Hepatocyte (in vitro differentiated cells): ENCODE measurements at regions not wholly inside any gene's neighbourhood (a gene's known extent, or its start where the extent isn't known, plus 50 kb on each side); places are given as distances from the start of the nearest gene placed in this dataset.

Experiments
- DNase-seq: peaks from one replicate; pipeline ENCODE4 v3.0.0-alpha.2; 2016; ENCODE audit warnings: low spot score
- H2AFZ ChIP-seq: fragments of 200-600 bp; sonication (generic); 2 replicates; pipeline ENCODE4 v1.6.0; 2016; ENCODE audit warnings: antibody characterized with exemption, mild to moderate bottlenecking
- H3K27ac ChIP-seq: fragments of 200-600 bp; sonication (generic); 2 replicates; pipeline ENCODE4 v1.5.1; 2016; ENCODE audit warnings: mild to moderate bottlenecking
- H3K27me3 ChIP-seq: fragments of 200-600 bp; sonication (generic); 2 replicates; pipeline ENCODE4 v1.6.1; 2016
- H3K36me3 ChIP-seq: fragments of 200-600 bp; sonication (generic); replicated peaks from 2 replicates; pipeline ENCODE4 v1.5.1; 2016; ENCODE audit warnings: low read depth; ENCODE audit not compliant: insufficient read depth
- H3K4me1 ChIP-seq: fragments of 200-600 bp; sonication (generic); 2 replicates; pipeline ENCODE4 v1.5.1; 2016; ENCODE audit warnings: mild to moderate bottlenecking, moderate library complexity; ENCODE audit not compliant: insufficient read depth
- H3K4me2 ChIP-seq: fragments of 200-600 bp; sonication (generic); 2 replicates; pipeline ENCODE4 v1.6.0; 2016
- H3K4me3 ChIP-seq: fragments of 200-600 bp; sonication (generic); 2 replicates; pipeline ENCODE4 v1.5.1; 2016; ENCODE audit warnings: mild to moderate bottlenecking
- H3K79me2 ChIP-seq: fragments of 200-600 bp; sonication (generic); 2 replicates; pipeline ENCODE4 v1.6.0; 2017; ENCODE audit warnings: mild to moderate bottlenecking
- H3K9me2 ChIP-seq: fragments of 200-600 bp; sonication (generic); replicated peaks from 2 replicates; pipeline ENCODE4 v1.6.0; 2017; ENCODE audit warnings: mild to moderate bottlenecking; ENCODE audit not compliant: insufficient read depth
- H3K9me3 ChIP-seq: fragments of 200-600 bp; sonication (generic); 2 replicates; pipeline ENCODE4 v1.5.1; 2016; ENCODE audit warnings: low read depth, mild to moderate bottlenecking
- H4K20me1 ChIP-seq: fragments of 200-600 bp; sonication (generic); 2 replicates; pipeline ENCODE4 v1.6.0; 2016; ENCODE audit warnings: mild to moderate bottlenecking; ENCODE audit not compliant: insufficient read depth, poor library complexity, severe bottlenecking
- EZH2 ChIP-seq: fragments of 200-600 bp; sonication (generic); IDR thresholded peaks from 2 replicates; pipeline ENCODE4 v1.6.1; 2016; ENCODE audit warnings: antibody characterized with exemption, mild to moderate bottlenecking, borderline replicate concordance
- EZH2phosphoT487 ChIP-seq: fragments of 200-600 bp; sonication (generic); IDR thresholded peaks from one replicate; pipeline ENCODE4 v1.6.1; 2018; ENCODE audit warnings: antibody characterized with exemption, mild to moderate bottlenecking, low read depth, moderate library complexity; ENCODE audit not compliant: unreplicated experiment, severe bottlenecking
- WGBS: methylation state at CpG from one replicate; pipeline ENCODE4 v1.1.6; 2016; ENCODE audit warnings: low lambda C conversion rate; ENCODE audit errors: missing lambda C conversion rate; 5-methylcytosine and 5-hydroxymethylcytosine counted together
- TF ChIP-seq, protein P1 (sequence below): fragments of 200-600 bp; sonication (generic); IDR thresholded peaks from 2 replicates; pipeline ENCODE4 v1.5.1; 2016; ENCODE audit warnings: antibody characterized with exemption, mild to moderate bottlenecking; ENCODE audit not compliant: poor library complexity

DNA sequence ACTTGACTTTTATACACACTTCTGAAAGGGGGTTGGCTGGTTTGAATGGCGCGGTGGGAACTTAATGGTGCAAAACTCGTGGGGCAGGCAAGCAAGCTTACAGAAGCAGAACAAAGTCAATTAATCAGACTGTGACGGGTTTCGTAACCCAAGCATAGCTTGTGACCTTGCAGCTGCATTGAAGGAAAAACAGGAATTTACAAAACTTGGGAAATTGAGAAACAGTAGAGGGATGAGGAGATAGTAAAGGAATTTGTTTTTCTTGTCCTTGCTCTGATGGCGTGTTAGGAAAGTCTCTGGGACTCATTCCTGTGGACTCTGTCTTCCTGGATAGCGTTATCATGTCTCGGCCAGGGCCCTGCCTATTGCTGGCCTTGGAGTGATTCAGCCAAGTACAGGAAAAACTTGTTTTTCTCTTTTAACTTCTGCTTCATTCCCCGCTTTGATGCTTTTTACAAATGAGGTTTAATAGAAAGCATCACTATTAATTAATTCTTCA is 220.0 kb upstream of the KCND2 start:
- no peaks in the 10 kb centered on the region for H3K9me2 ChIP-seq
- no peaks in the 10 kb centered on the region for H3K4me1 ChIP-seq
- H3K27ac ChIP-seq: peak overlapping the region; percentile 78
- H2AFZ ChIP-seq: no peak overlapping the region
- H3K27me3 ChIP-seq: no peaks in the 10 kb centered on the region
- no peaks in the 10 kb centered on the region for H4K20me1 ChIP-seq
- TF ChIP-seq, protein P1, sequence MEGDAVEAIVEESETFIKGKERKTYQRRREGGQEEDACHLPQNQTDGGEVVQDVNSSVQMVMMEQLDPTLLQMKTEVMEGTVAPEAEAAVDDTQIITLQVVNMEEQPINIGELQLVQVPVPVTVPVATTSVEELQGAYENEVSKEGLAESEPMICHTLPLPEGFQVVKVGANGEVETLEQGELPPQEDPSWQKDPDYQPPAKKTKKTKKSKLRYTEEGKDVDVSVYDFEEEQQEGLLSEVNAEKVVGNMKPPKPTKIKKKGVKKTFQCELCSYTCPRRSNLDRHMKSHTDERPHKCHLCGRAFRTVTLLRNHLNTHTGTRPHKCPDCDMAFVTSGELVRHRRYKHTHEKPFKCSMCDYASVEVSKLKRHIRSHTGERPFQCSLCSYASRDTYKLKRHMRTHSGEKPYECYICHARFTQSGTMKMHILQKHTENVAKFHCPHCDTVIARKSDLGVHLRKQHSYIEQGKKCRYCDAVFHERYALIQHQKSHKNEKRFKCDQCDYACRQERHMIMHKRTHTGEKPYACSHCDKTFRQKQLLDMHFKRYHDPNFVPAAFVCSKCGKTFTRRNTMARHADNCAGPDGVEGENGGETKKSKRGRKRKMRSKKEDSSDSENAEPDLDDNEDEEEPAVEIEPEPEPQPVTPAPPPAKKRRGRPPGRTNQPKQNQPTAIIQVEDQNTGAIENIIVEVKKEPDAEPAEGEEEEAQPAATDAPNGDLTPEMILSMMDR: no peak
- TF ChIP-seq EZH2 (no peak), EZH2phosphoT487 (no peak)
- H3K4me2 ChIP-seq: no peak overlapping the region
- H3K79me2 ChIP-seq: no peaks in the 10 kb centered on the region
- H3K9me3 ChIP-seq: no peaks in the 10 kb centered on the region
- no peaks in the 10 kb centered on the region for H3K36me3 ChIP-seq
- peak; percentile 58 for DNase-seq
- H3K4me3 ChIP-seq: no peak overlapping the region
- 66% methylated on average over 9 of the region's 9 CpGs for WGBS

DNA sequence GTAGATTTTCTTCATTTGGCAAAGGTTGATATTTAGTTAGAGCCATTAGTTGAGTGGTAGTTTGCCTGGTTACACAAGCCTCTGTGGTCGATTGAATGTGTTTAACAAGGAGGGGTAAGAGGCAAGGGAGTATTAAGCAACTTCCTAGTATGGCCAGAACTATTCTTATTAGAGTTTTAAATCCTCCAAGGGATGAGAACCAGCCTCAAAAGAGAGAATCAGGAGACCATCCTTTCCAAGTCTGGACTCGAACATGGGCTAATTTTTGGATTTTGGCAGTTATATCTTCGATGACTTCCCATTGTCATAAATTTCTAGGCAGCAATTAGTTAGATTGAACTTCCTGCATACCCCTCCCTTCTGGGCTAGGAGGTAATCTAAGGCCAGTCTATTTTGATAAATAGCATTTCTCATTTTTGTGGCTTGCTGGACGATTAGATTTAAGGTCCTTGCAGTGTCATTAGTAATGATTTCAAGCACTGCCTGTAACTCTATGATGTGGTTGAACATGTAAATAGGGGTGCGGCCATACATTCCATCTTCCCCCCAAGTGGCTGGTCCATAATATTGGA is 219.5 kb upstream of the KCND2 start:
- 81% methylated on average over 5 of the region's 5 CpGs for WGBS
- Histone ChIP-seq H4K20me1 (no peaks in the 10 kb centered on the region), H3K27me3 (no peaks in the 10 kb centered on the region), H3K4me3 (no peak overlapping the region), H3K4me2 (no peak overlapping the region), H3K79me2 (no peaks in the 10 kb centered on the region), H3K9me3 (no peaks in the 10 kb centered on the region), H3K4me1 (no peaks in the 10 kb centered on the region), H3K36me3 (no peaks in the 10 kb centered on the region), H3K9me2 (no peaks in the 10 kb centered on the region), H2AFZ (no peak overlapping the region), H3K27ac (peak overlapping the region; percentile 78)
- TF ChIP-seq EZH2phosphoT487: no peak
- TF ChIP-seq, protein P1: no peak
- no peak for TF ChIP-seq EZH2
- DNase-seq: no peak

DNA sequence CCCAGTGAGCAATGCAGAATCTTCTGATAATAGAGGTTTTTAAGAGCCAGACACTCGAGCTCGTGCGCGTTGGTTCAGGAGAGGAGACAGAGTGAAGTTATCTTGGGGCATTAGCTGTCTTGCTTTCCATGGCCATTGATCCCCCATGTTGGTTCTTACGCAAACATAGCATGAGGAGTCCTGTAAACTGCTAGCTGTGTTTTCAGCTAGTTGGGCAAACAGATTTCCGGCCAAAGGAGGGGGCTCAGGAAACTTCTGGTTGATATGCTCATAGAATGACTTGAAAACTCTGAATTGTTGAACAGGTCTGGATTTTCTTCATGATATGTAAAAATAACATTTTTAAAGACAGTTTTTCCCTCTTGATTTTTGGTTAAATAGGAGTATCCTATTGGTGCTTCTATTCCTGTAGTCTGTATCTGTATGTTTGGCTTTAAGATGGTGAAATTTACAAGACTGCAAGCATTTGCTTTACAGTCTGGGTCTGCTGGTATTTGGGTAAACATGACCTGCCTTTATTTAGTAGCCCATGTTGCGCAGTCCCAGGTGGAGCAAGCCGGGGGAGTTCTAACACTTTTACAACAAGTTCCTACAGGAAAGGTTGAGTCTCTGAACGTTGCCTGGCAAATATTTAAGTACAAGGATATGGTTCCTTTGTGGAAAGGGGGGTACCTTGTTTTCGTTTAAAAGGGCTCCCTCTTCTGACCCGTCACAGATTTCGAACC is 218.4 kb upstream of the KCND2 start:
- Histone ChIP-seq H3K27ac (peak overlapping the region; percentile 78), H2AFZ (no peak overlapping the region)
- TF ChIP-seq EZH2 (no peak), EZH2phosphoT487 (no peak)
- TF ChIP-seq, protein P1: no peak

More for the DNA sequence above, 218.4 kb upstream of the KCND2 start:
- Histone ChIP-seq H3K9me3 (no peaks in the 10 kb centered on the region), H3K4me3 (no peak overlapping the region), H3K9me2 (no peaks in the 10 kb centered on the region), H3K4me1 (no peaks in the 10 kb centered on the region), H3K36me3 (no peaks in the 10 kb centered on the region), H3K79me2 (no peaks in the 10 kb centered on the region), H3K27me3 (no peaks in the 10 kb centered on the region), H3K4me2 (no peak overlapping the region), H4K20me1 (no peaks in the 10 kb centered on the region)
- no peak for DNase-seq
- 89% methylated on average over 12 of the region's 12 CpGs for WGBS
